Endothelial cell of umbilical vein (primary cell): ENCODE measurements at regions not wholly inside any gene's neighbourhood (a gene's known extent, or its start where the extent isn't known, plus 50 kb on each side); places are given as distances from the start of the nearest gene placed in this dataset.

Experiments
- BruUV-seq: library from RNA; stranded (reverse); fragments of 400-500 nt; replicated peaks from 2 replicates; lab custom pipeline; 2021; lab: Mats Ljungman, UMichigan
- CTCF ChIA-PET: fragments of 300-600, 350-600 bp; sonication (Branson Sonifier 250); formaldehyde crosslinking; loops from one replicate; lab custom pipeline; 2021; ENCODE audit warnings: antibody characterized with exemption, inconsistent platforms; lab: Charles Lee
- POLR2A ChIA-PET: fragments of 300-600, 350-600 bp; sonication (Branson Sonifier 250); formaldehyde crosslinking; loops from one replicate; lab custom pipeline; 2021; ENCODE audit warnings: antibody characterized with exemption, inconsistent platforms; lab: Charles Lee
- DNase-seq: peaks from one replicate; pipeline ENCODE4 v3.0.0-alpha.2; 2011; ENCODE audit warnings: low read depth, low spot score
- FAIRE-seq: peaks from 2 replicates; lab custom pipeline; 2011; peaks lifted over from hg19 to GRCh38; lab: Jason Lieb, UNC
- H2AFZ ChIP-seq: 2 replicates; pipeline ENCODE4 v1.6.0; 2012; ENCODE audit warnings: low read depth, low read length, control low read depth, inconsistent platforms
- H3K27ac ChIP-seq: 2 replicates; pipeline ENCODE4 v1.5.1; 2011; ENCODE audit warnings: low read depth, mild to moderate bottlenecking, control low read depth, low read length, moderate library complexity; ENCODE audit not compliant: insufficient read depth
- H3K27me3 ChIP-seq, 2 experiments: 2 replicates each; pipeline versions ENCODE4 v1.6.0 to v1.6.1; 2011; ENCODE audit warnings: low read length in 2 of 2, mixed read lengths in 1 of 2; ENCODE audit not compliant: control insufficient read depth in 2 of 2, insufficient read depth in 2 of 2
- H3K36me3 ChIP-seq, 2 experiments: 2 replicates in 1 of 2; 3 replicates in 1 of 2; pipeline ENCODE4 v1.5.1; 2011; ENCODE audit warnings: low read length in 2 of 2, mild to moderate bottlenecking in 1 of 2, moderate library complexity in 1 of 2; ENCODE audit not compliant: control insufficient read depth in 2 of 2, insufficient read depth in 2 of 2; ENCODE audit errors: extremely low read depth in 1 of 2
- H3K4me1 ChIP-seq: 3 replicates; pipeline ENCODE4 v1.5.1; 2011; ENCODE audit warnings: mild to moderate bottlenecking, low read length; ENCODE audit not compliant: control insufficient read depth, insufficient read depth; ENCODE audit errors: extremely low read depth
- H3K4me2 ChIP-seq: 2 replicates; pipeline ENCODE4 v1.6.1; 2011; ENCODE audit warnings: low read length, control low read depth, mixed read lengths; ENCODE audit not compliant: insufficient read depth
- H3K4me3 ChIP-seq, 3 experiments: fragments of 200-600 bp in 1 of 3; sonication (generic), shearing (Covaris generic) in 1 of 3; replicated peaks in 1 of 3; 2 replicates each; pipeline ENCODE4 v1.5.1; 2011 to 2016; ENCODE audit warnings: control low read depth in 3 of 3, low read length in 3 of 3, mild to moderate bottlenecking in 2 of 3, inconsistent platforms in 1 of 3, low read depth in 1 of 3, moderate library complexity in 1 of 3; ENCODE audit not compliant: insufficient read depth in 1 of 3
- H3K79me2 ChIP-seq: 2 replicates; pipeline ENCODE4 v1.6.0; 2012; ENCODE audit warnings: low read length, inconsistent platforms; ENCODE audit not compliant: control insufficient read depth, insufficient read depth
- H3K9ac ChIP-seq: replicated peaks from 2 replicates; pipeline ENCODE3; 2011; ENCODE audit warnings: low read length, control low read depth; ENCODE audit not compliant: insufficient read depth; ENCODE audit errors: extremely low read depth
- H3K9me1 ChIP-seq: replicated peaks from 3 replicates; pipeline ENCODE4 v1.6.0; 2011; ENCODE audit warnings: mild to moderate bottlenecking, low read length; ENCODE audit not compliant: control insufficient read depth, insufficient read depth; ENCODE audit errors: extremely low read depth
- H3K9me3 ChIP-seq: replicated peaks from 2 replicates; pipeline ENCODE4 v1.5.1; 2012; ENCODE audit warnings: low read length, inconsistent platforms; ENCODE audit not compliant: control insufficient read depth, insufficient read depth
- H4K20me1 ChIP-seq: replicated peaks from 2 replicates; pipeline ENCODE3; 2011; ENCODE audit warnings: mild to moderate bottlenecking, low read length; ENCODE audit not compliant: control insufficient read depth, insufficient read depth; ENCODE audit errors: extremely low read depth
- CTCF ChIP-seq, 2 donors: IDR thresholded peaks; 1 replicate in 1 of 2; 2 replicates in 1 of 2; pipeline ENCODE4 v1.5.1; 2011; ENCODE audit warnings: low read length in 2 of 2, mild to moderate bottlenecking in 2 of 2, moderate library complexity in 2 of 2, control low read depth in 1 of 2, inconsistent platforms in 1 of 2, low read depth in 1 of 2; ENCODE audit not compliant: insufficient read depth in 1 of 2; ENCODE audit errors: extremely low read depth in 1 of 2
- EZH2 ChIP-seq: IDR thresholded peaks from 2 replicates; pipeline ENCODE4 v1.6.1; 2012; ENCODE audit warnings: borderline replicate concordance, low read depth, mild to moderate bottlenecking, moderate library complexity, low read length, inconsistent platforms; ENCODE audit not compliant: severe bottlenecking
- FOS ChIP-seq: IDR thresholded peaks from 2 replicates; pipeline ENCODE4 v1.6.1; 2011; ENCODE audit warnings: mild to moderate bottlenecking, low read length, moderate library complexity, borderline replicate concordance; ENCODE audit not compliant: insufficient read depth
- GATA2 ChIP-seq: IDR thresholded peaks from 2 replicates; pipeline ENCODE4 v1.7.0; 2011; ENCODE audit warnings: low read depth, mild to moderate bottlenecking, moderate library complexity, mixed read lengths, low read length; ENCODE audit not compliant: insufficient read length, insufficient read depth
- JUN ChIP-seq: IDR thresholded peaks from 2 replicates; pipeline ENCODE4 v1.6.1; 2011; ENCODE audit warnings: borderline replicate concordance, low read depth; ENCODE audit not compliant: insufficient read length, insufficient read depth
- MYC ChIP-seq: IDR thresholded peaks from one replicate; pipeline ENCODE4 v1.6.1; 2011; ENCODE audit warnings: mild to moderate bottlenecking, low read depth, low read length
- POLR2A ChIP-seq: IDR thresholded peaks from 2 replicates; pipeline ENCODE4 v1.6.1; 2012; ENCODE audit warnings: low read depth, mild to moderate bottlenecking, control low read depth, low read length
- dilution Hi-C: fragments of 300-500 bp; cut with MboI; formaldehyde crosslinking; loops from one replicate; pipeline ENCODE4 v1.15.0; 2019; ENCODE audit warnings: low sequenced_read_pairs; ENCODE audit not compliant: extremely low pct_ligation_motif_present
- intact Hi-C: fragments of 100-400 bp; cut with micrococcal nuclease; formaldehyde crosslinking; loops from one replicate; pipeline ENCODE4 v1.10.0; 2022

GRCh38 chr12:84495711-84496110 lies 416.9 kb downstream of the SLC6A15 start:
- no peaks in the 10 kb centered on the region for H3K36me3 ChIP-seq
- H2AFZ ChIP-seq, result no peak overlapping the region
- H3K9me3 ChIP-seq, result no peaks in the 10 kb centered on the region
- POLR2A ChIA-PET, result no interaction called here
- BruUV-seq, result no TSS peak
- H3K9me1 ChIP-seq, result no peaks in the 10 kb centered on the region
- H3K9ac ChIP-seq, result no peak overlapping the region
- FAIRE-seq, result no peak
- dilution Hi-C loops (no loop called here), intact Hi-C loops (no loop called here)
- H3K27me3 ChIP-seq, result no peaks in the 10 kb centered on the region
- H3K4me2 ChIP-seq, result no peak overlapping the region
- no peaks in the 10 kb centered on the region for H3K4me1 ChIP-seq
- H3K79me2 ChIP-seq, result no peaks in the 10 kb centered on the region
- H3K27ac ChIP-seq, result no peak overlapping the region
- no peak for DNase-seq
- H4K20me1 ChIP-seq, result no peaks in the 10 kb centered on the region
- CTCF ChIA-PET, result no interaction called here
- TF ChIP-seq FOS (no peak), POLR2A (no peak), JUN (no peak), EZH2 (no peak), GATA2 (no peak), CTCF (IDR thresholded peaks at IDR 0.05; ENCODE audit: extremely low read depth in 1 of 2, insufficient read depth in 1 of 2, low read depth in 1 of 2, low read length in 2 of 2) (no peak), MYC (no peak)
- no peak overlapping the region for H3K4me3 ChIP-seq
